Osteocyte (in vitro differentiated cells): ENCODE measurements at regions not wholly inside any gene's neighbourhood (a gene's known extent, or its start where the extent isn't known, plus 50 kb on each side); places are given as distances from the start of the nearest gene placed in this dataset.

Source experiments
- DNase-seq: peaks from one replicate; pipeline ENCODE4 v3.0.0; 2021; ENCODE audit warnings: mixed read lengths; ENCODE audit not compliant: unreplicated experiment; ENCODE audit errors: extremely low spot score
- H3K27ac Mint-ChIP-seq: one replicate; pipeline ENCODE4 v1.8.0; 2021; ENCODE audit warnings: mild to moderate bottlenecking, mixed read lengths; ENCODE audit not compliant: unreplicated experiment
- H3K27me3 Mint-ChIP-seq: one replicate; pipeline ENCODE4 v1.8.0; 2021; ENCODE audit warnings: mixed read lengths; ENCODE audit not compliant: unreplicated experiment
- H3K36me3 Mint-ChIP-seq: one replicate; pipeline ENCODE4 v1.8.0; 2021; ENCODE audit warnings: mixed read lengths; ENCODE audit not compliant: unreplicated experiment
- H3K4me1 Mint-ChIP-seq: one replicate; pipeline ENCODE4 v1.8.0; 2021; ENCODE audit warnings: mixed read lengths; ENCODE audit not compliant: unreplicated experiment
- H3K4me3 Mint-ChIP-seq: one replicate; pipeline ENCODE4 v1.8.0; 2021; ENCODE audit warnings: mild to moderate bottlenecking, moderate library complexity, mixed read lengths; ENCODE audit not compliant: unreplicated experiment
- H3K9me3 Mint-ChIP-seq: one replicate; pipeline ENCODE4 v1.8.0; 2021; ENCODE audit warnings: mixed read lengths; ENCODE audit not compliant: unreplicated experiment
- TF ChIP-seq, protein P1 (sequence below): fragments of 200-600 bp; sonication (generic); IDR thresholded peaks from 2 replicates; pipeline ENCODE4 v1.5.0; 2021; ENCODE audit warnings: antibody characterized with exemption, mild to moderate bottlenecking, moderate library complexity

DNA sequence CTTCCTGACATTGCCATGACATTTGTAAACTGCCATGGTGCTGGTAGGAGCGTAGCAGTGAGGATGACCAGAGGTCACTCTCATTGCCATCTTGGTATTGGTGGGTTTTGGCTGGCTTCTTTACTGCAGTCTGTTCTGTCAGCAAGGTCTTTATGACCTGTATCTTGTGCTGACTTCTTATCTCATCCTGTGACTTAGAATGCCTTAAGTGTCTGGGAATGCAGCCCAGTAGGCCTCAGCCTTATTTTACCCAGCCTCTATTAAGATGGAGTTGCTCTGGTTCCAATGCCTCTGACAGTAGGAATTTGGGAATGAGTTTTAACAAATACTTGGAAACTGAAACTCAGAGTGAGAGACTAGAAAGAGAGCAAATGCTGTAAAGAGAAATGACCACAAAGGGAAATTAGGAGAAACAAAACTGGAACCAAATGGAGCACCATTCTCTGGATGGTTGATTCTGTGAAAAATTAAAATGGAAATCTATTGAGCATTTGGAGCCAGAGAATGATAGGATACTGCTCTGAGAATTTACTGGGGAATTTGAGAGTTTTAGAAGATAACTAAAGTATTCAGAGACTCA is 50.1 kb upstream of the RHOU start:
- no peaks in the 10 kb centered on the region for H3K9me3 Mint-ChIP-seq
- no peak for DNase-seq
- H3K27me3 Mint-ChIP-seq = no peaks in the 10 kb centered on the region
- no peak overlapping the region for H3K4me3 Mint-ChIP-seq
- no peaks in the 10 kb centered on the region for H3K4me1 Mint-ChIP-seq
- H3K27ac Mint-ChIP-seq = no peak overlapping the region
- H3K36me3 Mint-ChIP-seq = peaks cover 5% of the 10 kb centered on the region
- TF ChIP-seq, protein P1, sequence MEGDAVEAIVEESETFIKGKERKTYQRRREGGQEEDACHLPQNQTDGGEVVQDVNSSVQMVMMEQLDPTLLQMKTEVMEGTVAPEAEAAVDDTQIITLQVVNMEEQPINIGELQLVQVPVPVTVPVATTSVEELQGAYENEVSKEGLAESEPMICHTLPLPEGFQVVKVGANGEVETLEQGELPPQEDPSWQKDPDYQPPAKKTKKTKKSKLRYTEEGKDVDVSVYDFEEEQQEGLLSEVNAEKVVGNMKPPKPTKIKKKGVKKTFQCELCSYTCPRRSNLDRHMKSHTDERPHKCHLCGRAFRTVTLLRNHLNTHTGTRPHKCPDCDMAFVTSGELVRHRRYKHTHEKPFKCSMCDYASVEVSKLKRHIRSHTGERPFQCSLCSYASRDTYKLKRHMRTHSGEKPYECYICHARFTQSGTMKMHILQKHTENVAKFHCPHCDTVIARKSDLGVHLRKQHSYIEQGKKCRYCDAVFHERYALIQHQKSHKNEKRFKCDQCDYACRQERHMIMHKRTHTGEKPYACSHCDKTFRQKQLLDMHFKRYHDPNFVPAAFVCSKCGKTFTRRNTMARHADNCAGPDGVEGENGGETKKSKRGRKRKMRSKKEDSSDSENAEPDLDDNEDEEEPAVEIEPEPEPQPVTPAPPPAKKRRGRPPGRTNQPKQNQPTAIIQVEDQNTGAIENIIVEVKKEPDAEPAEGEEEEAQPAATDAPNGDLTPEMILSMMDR = no peak
